Activated T-cell treated with anti-CD3 and anti-CD28 coated beads for 48 hours (primary cell): ENCODE measurements at regions not wholly inside any gene's neighbourhood (a gene's known extent, or its start where the extent isn't known, plus 50 kb on each side); places are given as distances from the start of the nearest gene placed in this dataset.

Experiments used
- DNase-seq: peaks from one replicate; pipeline ENCODE4 v3.0.0-alpha.2; 2020; ENCODE audit warnings: low read depth

DNA sequence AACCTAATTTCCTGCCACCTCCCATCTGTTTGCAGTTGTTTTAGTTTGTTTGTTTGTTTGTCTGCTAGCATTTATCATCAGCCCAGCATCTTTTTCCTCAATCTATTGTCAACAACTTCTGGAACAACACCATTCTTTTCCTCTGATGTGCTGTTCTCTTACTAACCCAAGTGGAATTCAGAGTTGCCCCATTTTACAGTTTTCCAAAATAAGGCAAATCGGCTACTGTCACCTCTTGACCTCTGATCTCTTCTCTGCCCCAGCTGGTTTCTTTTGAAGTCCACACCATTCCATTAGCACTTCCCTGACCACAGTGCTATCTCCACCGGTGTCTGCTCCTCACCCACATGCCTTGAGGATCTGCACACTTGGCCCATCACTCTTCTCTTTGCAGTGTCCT, 102.4 kb downstream of the EFNB2 start:
- no peak for DNase-seq

DNA sequence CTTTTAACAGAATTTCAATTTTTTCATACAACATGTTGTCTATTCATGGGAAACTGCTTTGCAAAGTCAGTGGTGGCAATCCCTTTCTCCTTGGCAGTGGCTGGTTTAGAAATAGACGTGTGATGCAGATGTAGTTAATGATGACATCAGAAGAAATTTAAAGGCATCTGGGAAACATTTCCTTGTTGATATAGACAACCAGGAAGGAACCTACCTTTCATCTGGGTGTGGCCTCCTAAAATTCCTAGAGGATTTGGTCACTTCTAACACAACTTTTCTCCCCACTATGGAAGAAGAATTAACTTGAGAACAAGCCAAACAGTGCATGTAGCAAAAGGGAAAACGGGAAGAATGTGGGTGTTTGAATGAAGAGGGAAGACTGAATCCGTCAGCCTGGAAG, 102.8 kb downstream of the EFNB2 start:
- no peak for DNase-seq

GRCh38 chr13:106426909-106427308, 108.6 kb downstream of the EFNB2 start:
- no peak for DNase-seq

DNA sequence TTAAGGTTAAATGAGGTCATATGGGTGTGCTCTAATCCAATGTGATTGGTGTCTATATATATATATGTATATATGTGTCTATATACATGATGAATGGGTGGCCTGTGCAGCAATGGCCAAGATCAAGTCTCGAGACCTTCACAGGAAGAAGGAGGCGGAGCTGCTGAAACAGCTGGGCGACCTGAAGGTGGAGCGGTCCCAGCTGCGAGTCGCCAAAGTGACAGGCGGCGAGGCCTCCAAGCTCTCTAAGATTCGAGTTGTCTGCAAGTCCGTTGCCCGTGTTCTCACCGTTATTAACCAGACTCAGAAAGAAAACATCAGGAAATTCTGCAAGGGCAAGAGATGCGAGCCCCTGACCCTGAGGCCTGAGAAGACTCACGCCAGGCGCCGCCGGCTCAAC, 109.8 kb downstream of the EFNB2 start:
- no peak for DNase-seq

DNA sequence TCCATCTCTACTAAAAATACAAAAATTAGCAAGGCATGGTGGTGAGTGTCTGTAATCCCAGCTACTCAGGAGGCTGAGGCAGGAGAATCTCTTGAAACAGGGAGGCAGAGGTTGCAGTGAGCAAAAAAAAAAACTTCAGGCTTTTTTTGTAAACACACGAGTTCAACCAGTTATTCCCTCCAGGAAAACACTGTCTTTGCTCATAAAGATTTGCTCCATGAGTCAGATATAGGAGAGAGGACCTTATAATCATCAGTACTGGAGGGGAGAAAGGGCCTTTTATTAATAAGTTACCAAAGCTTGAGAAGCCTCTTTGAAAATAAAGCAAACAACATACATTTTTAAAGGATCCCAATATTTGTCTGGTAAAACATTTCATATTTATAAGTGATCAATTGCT, 110.7 kb downstream of the EFNB2 start:
- no peak for DNase-seq

DNA sequence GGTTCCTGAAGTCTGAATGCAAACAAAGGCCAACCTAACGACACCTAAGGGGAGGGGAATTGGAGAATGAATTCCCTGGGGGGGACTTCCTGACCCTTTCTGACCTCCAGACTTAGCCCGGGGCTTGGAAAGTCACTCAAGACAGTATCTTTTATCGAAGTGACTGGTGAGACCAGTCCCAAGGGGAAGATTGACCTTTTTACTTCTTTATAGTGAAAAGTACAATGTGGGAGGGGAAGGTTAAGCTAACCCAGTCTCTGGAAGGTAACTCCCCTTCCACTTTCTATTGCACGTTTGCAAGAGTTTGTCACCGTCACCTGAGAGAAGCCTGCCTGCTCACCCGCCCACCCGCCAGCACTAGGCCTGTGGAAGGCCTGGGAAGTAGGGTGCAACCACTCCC, 111.9 kb downstream of the EFNB2 start:
- DNase-seq, result no peak

DNA sequence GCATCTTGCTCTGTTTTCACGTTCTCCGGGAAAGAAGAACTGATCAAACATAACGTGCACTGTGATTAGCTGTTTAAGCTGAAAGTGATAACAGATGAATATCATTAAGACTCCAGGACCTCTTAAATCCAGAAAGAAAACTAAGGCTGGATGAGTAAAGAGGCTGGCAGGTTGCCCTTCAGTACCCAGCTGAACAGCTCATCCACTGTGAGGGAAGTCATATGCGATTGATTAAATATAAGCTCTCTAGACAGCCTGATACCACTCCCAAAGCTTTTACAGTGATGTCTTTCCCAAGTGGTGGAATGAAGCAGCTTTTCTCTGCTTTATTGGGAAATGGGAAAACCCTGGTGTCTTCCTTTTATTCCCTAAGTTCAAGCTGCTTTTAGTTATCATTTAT, 116.9 kb downstream of the EFNB2 start:
- DNase-seq, result no peak

DNA sequence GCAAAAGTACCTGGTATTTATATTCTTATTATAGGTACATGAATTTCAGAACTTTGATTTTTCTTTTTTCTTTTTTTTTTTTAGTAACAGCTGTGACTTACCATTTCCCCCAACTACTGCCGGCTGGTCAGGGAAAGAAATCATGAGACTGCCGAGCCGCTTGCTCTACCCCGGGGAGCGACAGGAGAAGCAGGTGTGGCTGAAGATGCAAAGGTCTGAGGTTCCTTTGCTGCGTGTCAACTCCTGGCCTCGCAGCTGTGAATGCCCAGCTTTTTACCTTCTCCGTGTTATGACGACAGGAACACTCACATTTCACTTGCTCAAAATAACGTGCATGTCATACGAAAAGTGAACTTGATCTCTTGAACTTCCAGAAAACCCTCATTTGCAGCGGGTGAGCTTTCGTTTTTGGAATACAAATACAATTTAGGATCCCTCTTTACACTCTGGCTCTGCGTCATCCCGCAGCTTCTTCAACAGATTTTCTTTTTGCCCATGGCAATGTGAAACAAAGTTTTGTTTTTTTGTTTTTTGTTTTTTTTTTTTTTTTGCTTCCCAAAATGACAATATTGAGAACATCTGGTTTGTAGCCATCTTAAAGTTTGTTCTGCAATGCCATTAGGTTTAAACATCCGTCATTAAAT, 117.9 kb downstream of the EFNB2 start:
- DNase-seq, result no peak

GRCh38 chr13:106416645-106417044, 118.8 kb downstream of the EFNB2 start:
- DNase-seq, result no peak

GRCh38 chr13:106415971-106416370, 119.5 kb downstream of the EFNB2 start:
- DNase-seq, result no peak

DNA sequence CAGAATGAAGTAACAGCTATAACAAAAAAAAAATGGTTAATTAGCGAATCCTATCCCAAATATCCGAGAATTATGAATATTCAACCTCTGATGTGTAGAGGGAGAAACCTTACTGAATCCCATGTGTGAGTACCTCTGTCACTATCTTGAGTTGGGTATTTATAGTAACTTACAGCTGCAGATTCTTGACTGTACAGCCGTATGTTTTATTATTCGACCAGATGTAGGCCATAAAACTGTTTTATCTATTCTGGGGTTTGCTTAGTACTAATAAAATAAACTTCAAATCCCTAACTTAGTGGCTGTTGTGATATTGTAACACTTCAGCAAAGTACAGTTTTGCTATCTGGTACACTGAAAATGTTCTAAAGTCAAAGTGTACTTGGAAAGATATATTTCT, 120.0 kb downstream of the EFNB2 start:
- DNase-seq, result no peak

- no peak for DNase-seq
Measured at GRCh38 chr13:106407338-106407737, 128.1 kb downstream of the EFNB2 start.

GRCh38 chr13:106405731-106406130, 129.7 kb downstream of the EFNB2 start:
- no peak for DNase-seq

GRCh38 chr13:106403280-106403679, 132.2 kb downstream of the EFNB2 start:
- no peak for DNase-seq

- no peak for DNase-seq
Measured at GRCh38 chr13:106402866-106403265, 132.6 kb downstream of the EFNB2 start.

DNA sequence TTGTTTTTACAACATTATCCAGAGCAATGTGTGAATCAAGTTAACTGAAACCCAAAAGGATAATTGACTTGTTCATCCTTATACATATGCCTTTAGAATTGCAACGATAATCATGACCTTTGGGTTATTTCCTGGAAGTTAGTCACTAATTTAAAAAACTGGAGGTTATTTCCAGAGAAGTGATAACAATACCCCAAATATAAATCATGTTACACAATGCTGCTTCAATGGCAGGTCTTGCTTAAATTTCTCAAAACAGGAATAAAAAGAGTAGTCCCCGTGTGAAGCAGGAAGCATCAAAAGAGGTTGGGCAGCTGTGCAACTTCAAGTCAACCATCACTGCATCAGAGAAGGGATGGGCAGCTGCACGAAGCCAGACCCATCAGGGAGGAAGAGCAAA, 134.4 kb downstream of the EFNB2 start:
- DNase-seq, result no peak

DNA sequence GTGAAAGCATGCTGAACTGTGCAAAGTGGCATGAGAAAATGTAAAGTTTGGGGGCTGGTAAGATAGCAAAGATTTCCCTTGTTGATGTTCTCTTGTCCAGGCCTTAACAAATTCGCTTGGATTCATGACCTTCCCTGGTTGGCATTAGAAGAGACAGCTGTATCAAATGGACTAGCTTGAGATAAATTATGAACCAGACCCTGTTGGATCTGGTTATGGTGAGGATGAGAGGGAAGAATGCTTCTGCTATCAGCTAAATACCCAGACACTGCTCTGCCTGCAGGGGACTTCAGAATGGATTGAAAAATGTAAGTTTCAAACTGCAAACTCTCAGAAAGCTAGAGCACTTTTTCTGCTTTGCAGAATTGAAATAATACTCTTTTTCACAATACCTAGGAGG, 135.2 kb downstream of the EFNB2 start:
- no peak for DNase-seq

DNA sequence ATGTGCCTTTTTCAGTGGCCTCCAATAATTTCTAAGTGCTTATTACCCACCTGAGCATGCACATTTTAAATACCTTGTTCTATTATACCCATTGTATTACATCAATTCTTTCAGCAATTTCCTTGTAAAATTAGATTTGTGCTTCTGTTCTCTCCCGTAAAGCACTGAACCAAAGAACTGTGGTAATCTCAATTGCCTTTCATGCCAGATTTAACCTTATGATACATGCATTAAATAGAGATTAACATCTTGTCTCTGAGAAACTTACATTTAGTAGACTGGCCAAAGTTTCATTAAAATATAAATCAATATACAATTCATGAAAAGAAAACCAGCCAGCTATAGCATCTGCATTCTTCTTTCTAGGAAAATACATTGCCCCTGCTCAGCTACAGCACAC, 137.2 kb downstream of the EFNB2 start:
- no peak for DNase-seq

DNA sequence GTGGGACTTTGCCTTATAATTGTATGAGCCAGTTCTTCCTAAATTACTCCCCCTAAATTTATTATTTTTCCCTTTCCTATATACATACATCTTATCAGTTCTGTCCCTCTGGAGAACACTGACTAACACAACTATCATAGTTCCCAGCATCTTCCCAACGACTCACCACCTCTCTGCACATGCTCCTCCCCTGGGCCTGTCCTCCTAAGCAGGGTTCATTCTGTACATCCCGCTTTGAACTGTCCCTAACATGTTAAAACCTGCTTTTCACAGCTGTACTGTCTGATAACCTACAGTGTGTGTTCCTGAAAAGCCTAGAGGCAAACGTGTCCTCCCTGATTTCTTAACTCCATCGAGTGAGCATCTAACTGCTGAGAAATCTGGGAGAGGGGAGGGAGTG, 141.7 kb downstream of the EFNB2 start:
- no peak for DNase-seq

- no peak for DNase-seq
Measured at GRCh38 chr13:106391681-106392080, 143.8 kb downstream of the EFNB2 start.

GRCh38 chr13:106391271-106391670, 144.2 kb downstream of the EFNB2 start:
- no peak for DNase-seq

DNA sequence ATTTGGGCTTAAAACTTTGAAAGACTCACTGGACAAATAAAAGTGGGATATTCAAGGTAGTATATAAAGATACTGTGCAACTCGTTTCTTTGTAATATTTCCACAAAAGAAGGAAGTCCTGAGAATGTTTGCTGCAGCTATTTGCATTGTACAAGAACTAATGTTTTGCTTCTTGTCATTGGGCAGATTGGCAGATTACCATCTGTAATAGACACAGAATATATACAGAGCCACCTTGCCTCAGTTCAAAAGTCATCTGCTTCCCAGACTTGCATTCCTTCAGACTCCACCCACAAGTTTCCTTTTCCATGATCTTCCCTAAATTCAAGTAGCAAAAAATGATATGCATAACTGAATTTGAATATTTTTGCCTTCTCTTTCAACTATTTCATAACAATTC, 145.1 kb downstream of the EFNB2 start:
- no peak for DNase-seq

- DNase-seq, result no peak
Measured at GRCh38 chr13:106385654-106386053, 149.8 kb downstream of the EFNB2 start.

DNA sequence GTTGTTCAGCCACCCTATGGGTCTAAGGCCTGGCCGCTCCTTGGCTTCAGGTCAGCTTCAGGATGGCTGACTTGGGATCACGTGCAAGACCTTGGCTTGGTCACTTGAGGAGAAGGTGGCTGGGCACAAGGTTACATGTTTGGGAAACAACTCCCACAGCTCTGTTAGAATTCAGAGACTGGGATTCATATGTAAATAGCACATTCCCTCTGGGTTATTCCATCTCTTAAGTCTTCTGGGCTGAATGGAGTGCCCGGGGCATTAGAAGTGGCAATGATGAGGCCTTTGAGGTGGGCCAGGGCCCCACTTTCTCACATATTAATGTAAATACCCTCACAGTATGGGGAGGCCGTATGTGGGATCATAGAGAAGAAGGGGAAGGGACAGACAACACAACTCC, 150.9 kb downstream of the EFNB2 start:
- DNase-seq, result no peak

GRCh38 chr13:106383791-106384190, 151.7 kb downstream of the EFNB2 start:
- DNase-seq, result no peak
